Activated naive CD8-positive, alpha-beta T cell treated with anti-CD3 and anti-CD28 coated beads for 36 hours (primary cell): ENCODE measurements at regions not wholly inside any gene's neighbourhood (a gene's known extent, or its start where the extent isn't known, plus 50 kb on each side); places are given as distances from the start of the nearest gene placed in this dataset.
"Not testable (repeated sequence)": the region's sequence is repeated elsewhere in the genome, so short reads cannot be mapped to it uniquely, and the experiment has no call there.

Source experiments
- DNase-seq: peaks from one replicate; pipeline ENCODE4 v3.0.0; 2021
- H3K27ac Mint-ChIP-seq: one replicate; pipeline ENCODE4 v1.8.0; 2022; ENCODE audit warnings: mild to moderate bottlenecking, moderate library complexity, mixed read lengths
- H3K27me3 Mint-ChIP-seq: one replicate; pipeline ENCODE4 v1.8.0; 2022; ENCODE audit warnings: mild to moderate bottlenecking, mixed read lengths
- H3K36me3 Mint-ChIP-seq: one replicate; pipeline ENCODE4 v1.8.0; 2021; ENCODE audit warnings: mild to moderate bottlenecking, mixed read lengths
- H3K4me1 Mint-ChIP-seq: one replicate; pipeline ENCODE4 v1.8.0; 2021; ENCODE audit warnings: mixed read lengths
- H3K4me3 Mint-ChIP-seq: one replicate; pipeline ENCODE4 v1.8.0; 2022; ENCODE audit warnings: mild to moderate bottlenecking, moderate library complexity, mixed read lengths
- H3K9me3 Mint-ChIP-seq: one replicate; pipeline ENCODE4 v1.8.0; 2022; ENCODE audit warnings: mixed read lengths

DNA sequence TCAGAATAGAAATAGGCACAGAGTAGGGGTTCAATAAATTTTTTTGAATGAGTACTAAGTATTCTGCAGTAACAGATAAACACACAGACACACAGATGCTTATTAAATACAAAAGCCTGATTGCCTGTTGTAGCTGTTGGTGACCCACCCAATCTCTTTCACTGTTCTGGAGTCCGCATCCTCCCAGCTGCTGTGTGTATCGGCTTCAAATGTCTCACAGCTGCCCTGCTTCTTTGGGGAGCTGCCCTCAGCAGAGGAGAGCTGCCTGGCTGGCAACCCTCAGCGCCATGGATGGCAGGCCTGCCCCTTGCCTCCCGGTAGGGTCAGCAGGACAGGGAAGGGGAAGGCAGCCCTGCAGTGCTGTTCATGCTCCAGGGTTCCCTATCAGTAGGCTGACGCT is 50.5 kb upstream of the PRNP start:
- H3K27me3 Mint-ChIP-seq, result no peaks in the 10 kb centered on the region
- H3K27ac Mint-ChIP-seq, result no peak overlapping the region
- H3K4me3 Mint-ChIP-seq, result no peak overlapping the region
- no peaks in the 10 kb centered on the region for H3K9me3 Mint-ChIP-seq
- H3K36me3 Mint-ChIP-seq, result no peaks in the 10 kb centered on the region
- DNase-seq, result no peak
- H3K4me1 Mint-ChIP-seq, result peaks cover 3% of the 10 kb centered on the region

DNA sequence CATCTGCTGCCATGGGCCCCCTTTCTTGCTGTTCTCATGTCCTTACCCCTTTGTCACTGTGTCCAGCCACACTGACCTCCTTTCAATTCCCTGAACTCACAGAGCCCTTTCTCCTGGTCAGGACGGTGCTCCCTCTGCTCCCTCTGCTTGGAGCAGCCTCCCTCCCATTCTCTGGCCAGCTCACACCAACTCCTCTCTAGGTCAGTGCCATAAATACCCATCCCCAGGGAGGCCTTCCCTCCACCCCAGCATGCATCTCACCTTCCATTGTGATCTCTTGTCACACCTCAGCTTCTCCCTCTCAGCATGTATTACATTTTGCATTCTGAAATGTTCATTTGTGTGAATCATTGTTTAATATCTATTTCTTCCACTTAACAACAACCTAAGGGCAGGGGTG is 50.9 kb upstream of the PRNP start:
- DNase-seq, result no peak
- Mint-ChIP-seq H3K4me3 (no peak overlapping the region), H3K27me3 (no peaks in the 10 kb centered on the region), H3K4me1 (peaks cover 3% of the 10 kb centered on the region), H3K36me3 (no peaks in the 10 kb centered on the region), H3K27ac (no peak overlapping the region), H3K9me3 (no peaks in the 10 kb centered on the region)

DNA sequence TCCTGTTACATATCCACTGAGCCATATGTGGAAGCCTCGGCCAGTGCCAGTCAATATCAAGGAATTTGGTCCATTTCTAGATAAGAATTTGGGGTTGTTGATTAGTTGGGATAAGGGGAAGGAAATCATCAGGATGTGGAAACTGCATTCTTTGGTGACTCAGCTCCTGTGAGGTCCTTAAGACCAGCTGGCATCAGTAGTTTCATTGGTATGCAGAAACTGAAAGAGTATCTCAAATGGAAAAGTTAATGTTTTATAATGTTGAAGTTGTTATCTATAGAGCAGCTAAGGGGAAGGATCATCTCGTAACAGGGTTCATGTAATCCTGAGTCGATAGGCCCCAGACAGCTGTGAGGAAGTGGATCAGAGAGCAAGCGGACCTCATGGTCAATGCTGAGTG is 52.5 kb upstream of the PRNP start:
- no peaks in the 10 kb centered on the region for H3K9me3 Mint-ChIP-seq
- no peaks in the 10 kb centered on the region for H3K36me3 Mint-ChIP-seq
- no peak overlapping the region for H3K27ac Mint-ChIP-seq
- H3K27me3 Mint-ChIP-seq, result no peaks in the 10 kb centered on the region
- DNase-seq, result no peak
- no peak overlapping the region for H3K4me3 Mint-ChIP-seq
- H3K4me1 Mint-ChIP-seq, result peaks cover 3% of the 10 kb centered on the region

DNA sequence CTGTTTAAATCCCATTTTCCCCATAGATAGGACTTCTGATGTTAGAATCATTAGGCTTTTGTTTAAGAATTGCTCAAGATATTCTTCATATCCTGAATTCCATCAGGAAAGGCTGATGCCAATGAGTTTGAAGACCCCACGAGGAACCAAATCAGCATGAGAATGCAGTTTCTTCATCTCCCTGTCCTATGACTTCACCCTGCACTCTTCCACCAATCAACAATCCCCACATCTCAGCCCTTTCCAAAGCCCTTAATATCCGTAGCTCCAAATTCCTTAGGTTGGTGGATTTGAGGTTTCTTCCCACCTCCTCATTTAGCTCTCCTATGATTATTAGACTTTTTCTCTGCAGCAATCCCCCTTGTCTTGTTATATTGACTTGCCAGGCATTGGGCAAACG is 52.9 kb upstream of the PRNP start:
- Mint-ChIP-seq H3K36me3 (no peaks in the 10 kb centered on the region), H3K27me3 (no peaks in the 10 kb centered on the region), H3K9me3 (no peaks in the 10 kb centered on the region), H3K4me1 (peaks cover 3% of the 10 kb centered on the region), H3K4me3 (no peak overlapping the region), H3K27ac (no peak overlapping the region)
- DNase-seq, result no peak

DNA sequence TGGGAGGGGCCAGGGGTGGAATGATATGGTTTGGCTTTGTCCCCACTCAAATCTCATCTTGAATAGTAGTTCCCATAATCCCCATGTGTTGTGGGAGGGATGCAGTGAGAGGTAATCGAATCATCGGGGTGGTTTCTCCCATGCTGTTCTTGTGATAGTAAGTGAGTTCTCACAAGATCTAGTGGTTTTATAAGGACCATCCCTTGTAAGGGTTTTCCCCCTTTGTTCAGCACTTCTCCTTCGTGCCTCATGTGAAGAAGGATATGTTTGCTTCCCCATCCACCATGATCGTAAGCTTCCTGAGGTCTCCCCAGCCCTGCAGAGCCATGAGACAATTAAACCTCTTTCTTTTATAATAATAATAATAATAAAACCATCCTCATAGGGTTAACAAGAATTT is 53.4 kb upstream of the PRNP start:
- H3K36me3 Mint-ChIP-seq, result no peaks in the 10 kb centered on the region
- no peak overlapping the region for H3K4me3 Mint-ChIP-seq
- no peak overlapping the region for H3K27ac Mint-ChIP-seq
- H3K27me3 Mint-ChIP-seq, result peaks cover 1% of the 10 kb centered on the region
- DNase-seq, result no peak
- peaks cover 3% of the 10 kb centered on the region for H3K4me1 Mint-ChIP-seq
- no peaks in the 10 kb centered on the region for H3K9me3 Mint-ChIP-seq

DNA sequence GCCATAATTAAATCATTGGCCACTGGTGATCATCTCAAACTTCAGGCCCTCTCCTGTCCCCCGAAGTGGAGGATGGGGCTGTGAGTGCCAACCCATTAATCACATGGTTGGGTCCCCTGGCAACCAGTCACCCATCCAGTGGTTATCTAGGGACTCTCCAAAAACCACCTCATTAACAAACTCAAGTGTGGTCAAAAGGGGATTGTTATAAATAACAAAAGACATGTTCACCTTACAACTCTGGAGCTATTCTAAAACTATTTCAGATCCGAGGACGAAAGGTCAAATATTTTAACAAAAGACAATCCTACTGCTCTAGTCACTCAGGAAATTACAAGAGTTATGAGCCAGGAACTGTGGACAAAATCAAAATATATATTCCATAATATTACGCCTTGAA is 60.0 kb upstream of the PRNP start:
- no peak overlapping the region for H3K27ac Mint-ChIP-seq
- H3K27me3 Mint-ChIP-seq, result peaks cover 13% of the 10 kb centered on the region
- H3K9me3 Mint-ChIP-seq, result peaks cover 6% of the 10 kb centered on the region
- H3K4me1 Mint-ChIP-seq, result no peaks in the 10 kb centered on the region
- no peak for DNase-seq
- no peak overlapping the region for H3K4me3 Mint-ChIP-seq
- no peaks in the 10 kb centered on the region for H3K36me3 Mint-ChIP-seq

DNA sequence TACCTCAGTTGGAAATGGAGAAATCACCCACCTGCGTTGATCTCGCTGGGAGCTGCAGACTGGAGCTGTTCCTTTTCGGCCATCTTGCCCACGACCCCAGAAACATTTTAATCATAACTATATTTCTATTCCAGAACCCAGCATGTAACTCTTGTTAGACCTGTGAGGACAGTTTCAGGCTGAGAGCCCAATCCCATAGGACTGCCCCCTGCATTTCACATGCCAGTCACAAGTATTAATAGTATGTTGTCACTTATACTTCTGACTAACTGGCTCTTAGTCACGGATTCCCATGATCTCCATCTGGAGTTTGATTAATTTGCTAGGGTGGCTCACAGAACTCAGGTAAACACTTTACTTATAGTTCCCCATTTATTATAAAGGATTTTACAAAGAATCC is 60.6 kb upstream of the PRNP start:
- peaks cover 13% of the 10 kb centered on the region for H3K27me3 Mint-ChIP-seq
- H3K36me3 Mint-ChIP-seq, result no peaks in the 10 kb centered on the region
- no peaks in the 10 kb centered on the region for H3K4me1 Mint-ChIP-seq
- H3K27ac Mint-ChIP-seq, result no peak overlapping the region
- DNase-seq, result no peak
- H3K9me3 Mint-ChIP-seq, result peaks cover 6% of the 10 kb centered on the region
- H3K4me3 Mint-ChIP-seq, result no peak overlapping the region

DNA sequence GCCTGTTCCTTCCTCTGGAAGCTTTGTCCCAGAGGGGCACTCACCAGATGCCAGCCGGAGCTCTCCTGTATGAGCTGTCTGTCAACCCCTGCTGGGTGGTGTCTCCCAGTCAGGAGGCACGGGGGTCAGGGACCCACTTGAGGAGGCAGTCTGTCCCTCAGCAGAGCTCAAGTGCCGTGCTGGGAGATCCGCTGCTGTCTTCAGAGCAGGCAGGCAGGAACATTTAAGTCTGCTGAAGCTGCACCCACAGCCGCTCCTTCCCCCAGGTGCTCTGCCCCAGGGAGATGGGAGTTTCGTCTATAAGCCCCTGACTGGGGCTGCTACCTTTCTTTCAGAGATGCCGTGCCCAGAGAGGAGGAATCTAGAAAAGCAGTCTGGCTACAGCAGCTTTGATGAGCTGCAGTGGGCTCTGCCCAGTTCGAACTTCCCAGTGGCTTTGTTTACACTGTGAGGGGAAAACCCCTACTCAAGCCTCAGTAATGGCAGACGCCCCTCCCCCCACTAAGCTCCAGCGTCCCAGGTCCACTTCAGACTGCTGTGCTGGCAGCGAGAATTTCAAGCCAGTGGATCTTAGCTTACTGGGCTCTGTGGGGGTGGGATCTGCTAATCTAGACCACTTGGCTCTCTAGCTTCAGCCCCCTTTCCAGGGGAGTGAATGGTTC is 61.5 kb upstream of the PRNP start:
- H3K27me3 Mint-ChIP-seq, result peaks cover 13% of the 10 kb centered on the region
- H3K9me3 Mint-ChIP-seq, H3K4me1 Mint-ChIP-seq, H3K4me3 Mint-ChIP-seq, H3K36me3 Mint-ChIP-seq, DNase-seq, H3K27ac Mint-ChIP-seq: not testable (repeated sequence)

DNA sequence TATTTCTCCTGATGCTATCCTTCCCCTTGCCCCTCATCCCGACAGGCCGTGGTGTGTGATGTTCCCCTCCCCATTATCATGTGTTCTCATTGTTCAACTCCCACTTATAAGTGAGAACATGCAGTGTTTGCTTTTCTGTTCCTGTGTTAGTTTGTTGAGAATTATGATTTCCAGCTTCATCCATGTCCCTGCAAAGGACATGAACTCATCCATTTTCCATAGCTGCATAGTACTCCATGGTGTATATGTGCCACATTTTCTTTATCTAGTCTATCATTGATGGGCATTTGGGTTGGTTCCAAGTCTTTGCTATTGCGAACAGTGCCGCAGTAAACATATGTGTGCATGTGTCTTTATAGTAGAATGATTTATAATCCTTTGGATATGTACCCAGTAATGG is 67.1 kb upstream of the PRNP start:
- not testable (repeated sequence) for H3K4me3 Mint-ChIP-seq, H3K36me3 Mint-ChIP-seq, H3K27ac Mint-ChIP-seq, H3K4me1 Mint-ChIP-seq, DNase-seq, H3K27me3 Mint-ChIP-seq
- peaks cover 12% of the 10 kb centered on the region for H3K9me3 Mint-ChIP-seq

DNA sequence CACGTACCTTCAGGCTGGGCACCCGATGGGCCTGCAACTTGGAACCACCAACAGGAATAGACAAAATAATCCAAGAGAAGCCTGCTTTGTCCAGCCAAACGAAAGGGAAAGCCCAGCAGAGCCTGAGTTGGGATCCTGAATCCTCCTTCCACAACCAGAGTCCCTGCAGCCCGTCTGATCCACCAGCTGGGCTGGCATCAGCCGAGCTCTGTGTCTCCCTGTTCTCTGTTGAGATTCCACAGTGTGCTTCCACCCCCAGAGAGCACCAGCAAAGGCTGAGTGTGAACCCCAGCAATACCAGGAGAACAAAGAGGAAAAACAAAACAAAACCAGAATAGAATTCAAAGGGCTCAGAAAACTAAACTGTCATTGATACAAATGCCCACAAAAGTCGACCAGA is 68.8 kb upstream of the PRNP start:
- DNase-seq, result no peak
- no peak overlapping the region for H3K4me3 Mint-ChIP-seq
- H3K9me3 Mint-ChIP-seq, result peaks cover 8% of the 10 kb centered on the region
- H3K36me3 Mint-ChIP-seq, result no peaks in the 10 kb centered on the region
- H3K27ac Mint-ChIP-seq, result no peak overlapping the region
- H3K4me1 Mint-ChIP-seq, result peaks cover 1% of the 10 kb centered on the region
- H3K27me3 Mint-ChIP-seq, result no peaks in the 10 kb centered on the region

DNA sequence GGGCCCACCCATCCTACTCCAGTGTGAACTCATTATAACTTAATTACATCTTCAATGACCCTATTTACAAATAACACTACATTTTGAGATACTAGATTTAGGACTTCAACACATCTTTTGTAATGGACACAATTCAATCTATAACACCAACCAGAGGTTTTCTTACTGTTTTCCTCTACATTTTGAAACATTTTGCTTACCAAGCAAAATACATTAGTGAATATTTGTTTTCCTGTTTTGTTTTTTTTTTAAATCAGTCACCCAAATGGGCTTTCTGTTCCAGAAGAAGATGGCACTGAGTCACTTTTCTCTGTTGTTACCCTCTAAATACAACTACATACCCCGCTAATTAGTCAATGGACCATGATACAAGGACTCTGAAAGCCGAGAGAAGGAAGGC is 69.2 kb upstream of the PRNP start:
- Mint-ChIP-seq H3K4me1 (peaks cover 1% of the 10 kb centered on the region), H3K27ac (no peak overlapping the region), H3K4me3 (no peak overlapping the region), H3K36me3 (no peaks in the 10 kb centered on the region), H3K9me3 (peaks cover 6% of the 10 kb centered on the region), H3K27me3 (no peaks in the 10 kb centered on the region)
- DNase-seq, result no peak

DNA sequence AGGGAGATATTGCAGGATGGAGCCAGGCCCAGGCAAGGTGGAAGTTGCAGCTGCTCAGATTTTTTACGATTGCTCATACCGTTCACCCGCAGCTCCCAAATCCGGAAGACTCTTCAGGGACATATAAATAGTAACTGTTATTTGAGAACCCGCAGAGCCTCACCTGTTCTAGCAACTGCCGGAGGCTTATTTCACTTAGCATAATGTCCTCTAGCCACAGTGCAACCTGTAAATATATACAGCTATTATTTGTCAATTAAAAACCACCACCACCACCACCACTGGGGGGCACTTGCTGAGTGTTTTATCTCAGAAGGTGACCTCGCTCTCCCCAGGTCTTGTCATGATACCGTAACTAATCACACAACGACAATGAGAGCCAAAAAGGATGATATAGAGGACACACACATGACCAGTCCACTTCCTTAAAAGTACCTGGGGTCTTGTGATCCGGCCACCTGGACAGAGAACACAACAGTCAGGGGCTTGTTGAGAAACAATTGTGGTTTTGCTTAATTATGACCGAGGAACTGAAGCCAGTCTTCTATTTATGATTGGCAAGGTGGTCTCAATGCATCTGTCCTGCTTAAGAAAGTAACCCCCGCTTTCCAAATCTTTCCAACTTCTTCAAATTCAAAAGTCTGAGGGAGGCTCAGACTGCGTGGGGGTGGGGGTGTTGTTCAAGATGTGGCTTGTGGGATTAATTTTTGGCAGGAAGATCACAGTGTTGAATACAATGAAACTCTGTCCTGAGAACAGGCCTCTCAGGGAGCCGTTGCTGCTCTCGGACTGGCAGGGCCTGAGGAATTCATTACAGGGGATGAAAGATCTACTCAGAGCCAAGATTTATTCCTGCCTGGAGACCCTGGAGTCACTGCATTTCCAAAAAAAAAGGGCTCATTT is 72.3 kb upstream of the PRNP start:
- Mint-ChIP-seq H3K27me3 (no peaks in the 10 kb centered on the region), H3K36me3 (no peaks in the 10 kb centered on the region), H3K4me1 (peaks cover 1% of the 10 kb centered on the region), H3K4me3 (no peak overlapping the region), H3K27ac (no peak overlapping the region), H3K9me3 (peaks cover 6% of the 10 kb centered on the region)
- DNase-seq, result peak; percentile 35

DNA sequence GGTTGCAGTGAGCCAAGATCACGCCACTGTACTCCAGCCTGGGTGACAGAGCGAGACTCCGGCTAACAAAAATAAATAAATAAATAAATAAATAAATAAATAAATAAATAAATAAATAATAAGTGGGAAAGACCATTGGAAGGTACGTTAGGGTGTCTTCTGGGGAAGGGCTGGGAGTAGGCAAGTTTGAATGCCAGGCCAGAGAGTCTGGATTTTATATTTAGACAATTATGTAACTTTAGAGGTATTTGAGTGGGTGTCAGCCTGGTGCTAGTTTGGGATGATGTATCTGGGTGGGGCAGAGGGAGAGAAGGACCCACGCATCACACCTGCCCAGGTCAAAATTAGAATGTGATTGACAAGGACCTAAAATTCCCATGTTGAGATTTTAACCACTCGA is 73.1 kb upstream of the PRNP start:
- no peak for DNase-seq
- Mint-ChIP-seq H3K36me3 (no peaks in the 10 kb centered on the region), H3K27ac (no peak overlapping the region), H3K4me1 (peaks cover 1% of the 10 kb centered on the region), H3K9me3 (peaks cover 6% of the 10 kb centered on the region), H3K27me3 (no peaks in the 10 kb centered on the region), H3K4me3 (no peak overlapping the region)

DNA sequence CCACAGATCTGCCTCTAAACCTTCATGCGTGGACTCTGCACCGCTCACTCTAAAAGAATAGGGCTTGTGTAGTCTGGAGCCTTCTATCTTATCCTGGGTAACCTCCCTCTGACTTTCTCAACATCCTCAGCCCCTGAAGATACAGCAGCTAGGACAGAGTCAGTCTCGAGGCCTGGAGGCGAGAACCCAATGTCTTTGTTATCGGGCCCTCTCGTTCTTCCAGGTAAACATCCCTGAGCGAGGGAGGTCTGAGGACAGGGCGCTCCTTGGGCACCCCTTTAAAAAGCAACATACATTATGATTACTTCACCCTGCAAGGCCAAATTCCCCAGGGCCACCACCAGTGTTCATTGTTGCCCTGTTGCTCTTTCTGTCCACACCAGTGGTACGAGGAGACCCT is 75.4 kb upstream of the PRNP start:
- peaks cover 5% of the 10 kb centered on the region for H3K4me1 Mint-ChIP-seq
- no peak for DNase-seq
- no peak overlapping the region for H3K27ac Mint-ChIP-seq
- H3K9me3 Mint-ChIP-seq, result peaks cover 3% of the 10 kb centered on the region
- peaks cover 8% of the 10 kb centered on the region for H3K27me3 Mint-ChIP-seq
- no peak overlapping the region for H3K4me3 Mint-ChIP-seq
- no peaks in the 10 kb centered on the region for H3K36me3 Mint-ChIP-seq

DNA sequence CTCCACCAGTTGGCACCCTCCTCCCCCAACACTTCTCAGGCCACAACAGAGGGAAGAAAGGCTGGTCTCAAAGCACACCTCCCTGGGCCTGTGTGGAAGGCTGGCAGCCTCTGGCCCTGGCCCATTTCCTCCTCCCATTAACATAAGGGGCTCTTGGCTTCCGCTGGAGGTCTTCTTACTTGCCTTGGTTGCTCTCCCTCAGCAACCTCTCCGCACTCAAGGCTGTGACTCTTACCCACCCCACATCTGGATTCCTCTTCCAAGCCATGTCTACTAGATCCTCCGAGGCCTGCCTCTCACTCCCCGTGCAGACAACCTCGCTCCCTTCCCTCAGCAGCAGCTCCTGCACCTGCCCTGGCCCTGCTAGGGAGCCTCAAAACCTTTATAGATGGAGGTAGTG is 76.7 kb upstream of the PRNP start:
- H3K4me3 Mint-ChIP-seq, result no peak overlapping the region
- no peaks in the 10 kb centered on the region for H3K9me3 Mint-ChIP-seq
- H3K4me1 Mint-ChIP-seq, result peaks cover 5% of the 10 kb centered on the region
- DNase-seq, result no peak
- H3K36me3 Mint-ChIP-seq, result no peaks in the 10 kb centered on the region
- H3K27me3 Mint-ChIP-seq, result peaks cover 10% of the 10 kb centered on the region
- no peak overlapping the region for H3K27ac Mint-ChIP-seq

DNA sequence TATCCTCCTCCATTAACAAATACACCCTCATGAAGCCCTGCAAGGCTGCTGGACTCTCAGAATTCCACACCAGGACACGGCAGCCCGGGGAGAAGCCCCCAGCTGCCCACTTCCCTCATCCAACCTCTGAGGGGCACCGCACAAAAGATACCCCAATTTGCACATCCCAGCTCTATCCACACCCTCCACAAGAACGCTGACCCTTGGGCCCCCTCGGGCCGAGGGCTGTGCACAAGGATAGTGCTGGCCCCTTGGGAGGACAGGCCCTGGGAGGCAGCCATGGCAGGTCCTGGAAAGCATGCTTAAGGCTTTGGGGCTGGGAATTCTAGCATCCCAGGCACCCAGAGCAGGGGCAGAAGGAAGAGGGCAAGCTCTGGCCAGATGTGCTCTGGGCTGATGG is 77.4 kb upstream of the PRNP start:
- DNase-seq, result no peak
- Mint-ChIP-seq H3K27me3 (peaks cover 12% of the 10 kb centered on the region), H3K36me3 (no peaks in the 10 kb centered on the region), H3K4me1 (peaks cover 3% of the 10 kb centered on the region), H3K27ac (no peak overlapping the region), H3K4me3 (no peak overlapping the region), H3K9me3 (no peaks in the 10 kb centered on the region)
